ENCODE measurements at regions not wholly inside any gene's neighbourhood (a gene's known extent, or its start where the extent isn't known, plus 50 kb on each side); places are given as distances from the start of the nearest gene placed in this dataset.

- H3K9me3 ChIP-seq: no peaks in the 10 kb centered on the region
- ATAC-seq: peak in 2 of 4 donors; percentile 47 to 61
- H3K4me3 ChIP-seq: no peak overlapping the region
- no peaks in the 10 kb centered on the region for H3K36me3 ChIP-seq
- no peak for DNase-seq
- no peaks in the 10 kb centered on the region for H3K27me3 ChIP-seq
- 16 to 18% (median 17%) methylated on average over 6 of the region's 6 CpGs for WGBS, 4 donors
- intact Hi-C loops (cut with DNase I): loop anchor here in 3 of 10 donors (5.0 to 10.0 kb wide), 2 partner anchors 1747 to 1750 kb away; no protein-coding TSS in a partner anchor
- TF ChIP-seq CTCF (IDR thresholded peaks at IDR 0.05) (peak; percentile 59 to 79 (median 68)), POLR2A (IDR thresholded peaks at IDR 0.05) (no peak)
- no peak overlapping the region for H3K27ac ChIP-seq
- H3K4me1 ChIP-seq: peaks cover 0 to 3% (median 0%) of the 10 kb centered on the region in 12 donors
Measured at GRCh38 chr14:34324363-34324795, 137.7 kb downstream of the SPTSSA start.

- TF ChIP-seq CTCF (IDR thresholded peaks at IDR 0.05) (peak; percentile 54 to 80 (median 72)), POLR2A (IDR thresholded peaks at IDR 0.05) (no peak)
- Histone ChIP-seq H3K27ac (no peak overlapping the region), H3K9me3 (no peaks in the 10 kb centered on the region), H3K27me3 (no peaks in the 10 kb centered on the region), H3K36me3 (no peaks in the 10 kb centered on the region), H3K4me3 (no peak overlapping the region), H3K4me1 (peaks cover 0 to 3% (median 0%) of the 10 kb centered on the region in 12 donors)
- ATAC-seq (peak in 3 of 4 donors; percentile 68 to 73 (median 72)), DNase-seq (peak; percentile 33 to 69 (median 49))
- WGBS, 4 donors: 40 to 49% (median 44%) methylated on average over 8 of the region's 8 CpGs
- intact Hi-C loops (cut with DNase I): loop anchor here in 3 of 10 donors (1.0 to 10.0 kb wide), 3 partner anchors 483 to 1748 kb away; no protein-coding TSS in a partner anchor
Measured at GRCh38 chr14:34322940-34323418, 139.1 kb downstream of the SPTSSA start.

- 72 to 86% (median 77%) methylated on average over 4 of the region's 4 CpGs for WGBS, 4 donors
- TF ChIP-seq CTCF (IDR thresholded peaks at IDR 0.05) (no peak), POLR2A (IDR thresholded peaks at IDR 0.05) (no peak)
- DNase-seq (no peak), ATAC-seq (no peak)
- Histone ChIP-seq H3K9me3 (no peaks in the 10 kb centered on the region), H3K4me1 (peaks cover 0 to under 1% (median 0%) of the 10 kb centered on the region in 12 donors), H3K27ac (no peak overlapping the region), H3K27me3 (no peaks in the 10 kb centered on the region), H3K4me3 (no peak overlapping the region), H3K36me3 (no peaks in the 10 kb centered on the region)
- intact Hi-C loops (cut with DNase I): loop anchor here in 1 of 10 donors (10.0 kb wide), 1 partner anchor 1744 kb away; no protein-coding TSS in a partner anchor
Measured at GRCh38 chr14:34319140-34319539, 142.9 kb downstream of the SPTSSA start.

GRCh38 chr14:34318014-34318413, 144.0 kb downstream of the SPTSSA start:
- WGBS, 4 donors: 89 to 94% (median 90%) methylated on average over 2 of the region's 2 CpGs
- DNase-seq: no peak
- ATAC-seq: no peak
- no peak overlapping the region for H3K4me3 ChIP-seq
- no peaks in the 10 kb centered on the region for H3K36me3 ChIP-seq
- no peaks in the 10 kb centered on the region for H3K4me1 ChIP-seq
- TF ChIP-seq CTCF (IDR thresholded peaks at IDR 0.05): no peak
- no peak for TF ChIP-seq POLR2A (IDR thresholded peaks at IDR 0.05)
- no peaks in the 10 kb centered on the region for H3K9me3 ChIP-seq
- H3K27me3 ChIP-seq: no peaks in the 10 kb centered on the region
- H3K27ac ChIP-seq: no peak overlapping the region
- intact Hi-C loops (cut with DNase I): loop anchor here in 1 of 10 donors (10.0 kb wide), 1 partner anchor 1743 kb away; no protein-coding TSS in a partner anchor

All from heart left ventricle (tissue), 16 donors.